MCF 10A (cell line): ENCODE measurements at regions not wholly inside any gene's neighbourhood (a gene's known extent, or its start where the extent isn't known, plus 50 kb on each side); places are given as distances from the start of the nearest gene placed in this dataset.

Source experiments
- BruUV-seq: library from RNA; stranded (reverse); fragments of 400-500 nt; replicated peaks from 2 replicates; lab custom pipeline; 2021; lab: Mats Ljungman, UMichigan
- CTCF ChIA-PET: fragments of 300-600 bp; sonication (Branson Sonifier 250); formaldehyde crosslinking; extraction: SDS; loops from one replicate; lab custom pipeline; 2021; ENCODE audit warnings: antibody characterized with exemption, inconsistent platforms; lab: Yijun Ruan, JAX
- POLR2A ChIA-PET: fragments of 300-600, 350-650 bp; sonication (Branson Sonifier 250); formaldehyde crosslinking; extraction: SDS; loops from one replicate; lab custom pipeline; 2020; ENCODE audit warnings: antibody characterized with exemption, inconsistent platforms; lab: Yijun Ruan, JAX
- DNase-seq: peaks from one replicate; pipeline ENCODE4 v3.0.0-alpha.2; 2018; ENCODE audit not compliant: unreplicated experiment
- H3K27ac Mint-ChIP-seq: one replicate; pipeline ENCODE4 v1.8.0; 2022; ENCODE audit warnings: mild to moderate bottlenecking, low read depth, mixed read lengths; ENCODE audit not compliant: unreplicated experiment
- H3K27me3 Mint-ChIP-seq: one replicate; pipeline ENCODE4 v1.8.0; 2022; ENCODE audit warnings: mixed read lengths; ENCODE audit not compliant: insufficient read depth, unreplicated experiment
- H3K36me3 Mint-ChIP-seq: one replicate; pipeline ENCODE4 v1.8.0; 2022; ENCODE audit warnings: mild to moderate bottlenecking, moderate library complexity, mixed read lengths; ENCODE audit not compliant: insufficient read depth, unreplicated experiment
- H3K4me1 Mint-ChIP-seq: one replicate; pipeline ENCODE4 v1.8.0; 2022; ENCODE audit warnings: mixed read lengths; ENCODE audit not compliant: insufficient read depth, unreplicated experiment
- H3K4me3 Mint-ChIP-seq: one replicate; pipeline ENCODE4 v1.8.0; 2022; ENCODE audit warnings: mild to moderate bottlenecking, moderate library complexity, mixed read lengths; ENCODE audit not compliant: unreplicated experiment
- H3K9me3 Mint-ChIP-seq: one replicate; pipeline ENCODE4 v1.8.0; 2022; ENCODE audit warnings: mixed read lengths; ENCODE audit not compliant: unreplicated experiment
- intact Hi-C: fragments of 100-400 bp; cut with micrococcal nuclease; formaldehyde crosslinking; loops from 2 replicates; pipeline ENCODE4 v1.14.1; 2022
- TF ChIP-seq, protein P1 (sequence below): fragments of 200-600 bp; IDR thresholded peaks from one replicate; pipeline ENCODE4 v1.8.0; 2022; ENCODE audit warnings: antibody characterized with exemption, mild to moderate bottlenecking; ENCODE audit not compliant: unreplicated experiment

DNA sequence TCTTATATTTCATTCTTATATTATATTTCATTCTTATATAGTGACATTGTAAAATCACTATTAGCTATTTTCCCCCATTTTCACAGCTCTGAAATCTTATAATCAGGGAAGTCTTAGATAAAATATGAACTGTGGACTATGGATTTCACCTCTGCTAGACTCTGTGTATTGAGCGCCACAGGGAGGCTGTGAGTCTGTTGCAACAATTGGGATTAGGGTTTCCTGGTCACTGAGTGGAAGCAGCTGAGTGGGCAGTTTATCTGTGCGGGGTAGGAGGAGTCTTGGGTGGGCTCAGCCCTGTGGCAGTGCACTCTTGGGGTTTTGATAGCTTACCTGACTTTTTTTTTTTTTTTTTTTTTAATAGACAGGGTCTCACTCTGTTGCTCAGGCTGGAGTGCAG is 249.5 kb downstream of the PTTG2 start:
- Mint-ChIP-seq H3K9me3 (peaks cover 10% of the 10 kb centered on the region), H3K4me1 (peaks cover 13% of the 10 kb centered on the region), H3K36me3 (no peaks in the 10 kb centered on the region), H3K27me3 (no peaks in the 10 kb centered on the region), H3K4me3 (no peak overlapping the region), H3K27ac (no peak overlapping the region)
- no TSS peak for BruUV-seq
- intact Hi-C loops = no loop called here
- POLR2A ChIA-PET = interaction anchor here (0.9 kb wide), 1 partner anchor 11 kb away, joined by 3 read pairs; no protein-coding TSS in a partner anchor
- CTCF ChIA-PET = interaction anchor here (0.5 to 0.6 kb wide), 2 partner anchors 30 to 33 kb away, joined by 4 read pairs; no protein-coding TSS in a partner anchor
- DNase-seq = no peak
- TF ChIP-seq, protein P1, sequence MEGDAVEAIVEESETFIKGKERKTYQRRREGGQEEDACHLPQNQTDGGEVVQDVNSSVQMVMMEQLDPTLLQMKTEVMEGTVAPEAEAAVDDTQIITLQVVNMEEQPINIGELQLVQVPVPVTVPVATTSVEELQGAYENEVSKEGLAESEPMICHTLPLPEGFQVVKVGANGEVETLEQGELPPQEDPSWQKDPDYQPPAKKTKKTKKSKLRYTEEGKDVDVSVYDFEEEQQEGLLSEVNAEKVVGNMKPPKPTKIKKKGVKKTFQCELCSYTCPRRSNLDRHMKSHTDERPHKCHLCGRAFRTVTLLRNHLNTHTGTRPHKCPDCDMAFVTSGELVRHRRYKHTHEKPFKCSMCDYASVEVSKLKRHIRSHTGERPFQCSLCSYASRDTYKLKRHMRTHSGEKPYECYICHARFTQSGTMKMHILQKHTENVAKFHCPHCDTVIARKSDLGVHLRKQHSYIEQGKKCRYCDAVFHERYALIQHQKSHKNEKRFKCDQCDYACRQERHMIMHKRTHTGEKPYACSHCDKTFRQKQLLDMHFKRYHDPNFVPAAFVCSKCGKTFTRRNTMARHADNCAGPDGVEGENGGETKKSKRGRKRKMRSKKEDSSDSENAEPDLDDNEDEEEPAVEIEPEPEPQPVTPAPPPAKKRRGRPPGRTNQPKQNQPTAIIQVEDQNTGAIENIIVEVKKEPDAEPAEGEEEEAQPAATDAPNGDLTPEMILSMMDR = no peak

DNA sequence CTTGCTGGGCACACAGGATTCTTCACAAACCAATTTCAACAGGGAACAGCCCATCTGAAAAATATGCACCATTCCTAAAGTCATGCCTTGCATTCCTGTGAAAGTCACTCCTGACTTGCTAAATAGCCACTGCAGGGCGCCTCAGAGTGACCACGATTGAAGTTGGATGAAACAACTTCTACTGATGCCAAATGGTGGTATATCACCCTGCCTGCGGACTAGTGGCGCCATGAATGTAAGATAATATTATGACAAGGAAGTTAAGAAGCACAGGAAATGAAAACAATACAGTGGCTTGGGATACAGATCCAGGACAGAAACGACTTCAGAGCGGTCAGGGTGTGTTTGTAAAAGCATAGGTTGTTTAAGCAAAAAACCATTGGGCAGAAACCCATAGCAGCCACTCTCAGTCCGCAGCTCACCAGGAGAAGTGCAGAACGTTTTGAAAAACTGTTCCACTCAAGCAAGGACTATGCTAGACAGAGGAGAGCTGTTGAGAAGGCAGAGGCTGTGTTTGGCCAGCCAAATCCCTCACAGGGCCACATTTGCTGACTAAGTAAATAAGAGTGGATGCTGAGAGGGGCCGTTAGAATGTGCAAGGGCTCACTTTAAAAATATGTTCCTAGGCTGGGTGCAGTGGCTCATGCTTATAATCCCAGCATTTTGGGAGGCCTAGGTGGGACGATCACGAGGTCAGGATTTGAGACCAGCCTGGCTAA is 250.4 kb downstream of the PTTG2 start:
- Mint-ChIP-seq H3K9me3 (peaks cover 10% of the 10 kb centered on the region), H3K36me3 (no peaks in the 10 kb centered on the region), H3K4me3 (no peak overlapping the region), H3K27ac (no peak overlapping the region), H3K4me1 (peaks cover 13% of the 10 kb centered on the region), H3K27me3 (no peaks in the 10 kb centered on the region)
- intact Hi-C loops = no loop called here
- DNase-seq = no peak
- TF ChIP-seq, protein P1 = no peak
- ChIA-PET POLR2A (no interaction called here), CTCF (interaction anchor here (0.6 to 0.7 kb wide), 3 partner anchors 173 to 979 kb away, joined by 3 to 4 read pairs (median 4); no protein-coding TSS in a partner anchor)
- BruUV-seq = no TSS peak

DNA sequence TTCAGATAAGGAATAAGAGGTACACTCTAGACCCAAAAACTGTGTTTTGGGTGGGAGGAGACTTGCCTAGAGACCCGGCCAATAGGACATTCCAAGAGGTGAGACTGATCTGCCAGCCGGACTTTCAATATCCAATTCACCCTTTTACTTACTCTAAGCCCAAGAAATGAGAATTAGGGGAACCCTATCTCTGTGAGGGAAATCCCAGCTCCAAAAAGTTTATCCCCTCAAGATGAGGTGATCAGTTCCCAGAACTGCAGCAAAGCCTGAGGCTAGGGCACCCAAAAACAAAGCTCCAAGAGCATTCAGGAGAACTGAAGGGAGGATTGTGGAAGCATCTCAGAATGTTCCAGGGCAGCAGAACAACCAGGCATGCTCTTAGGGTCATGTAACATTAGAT is 251.7 kb downstream of the PTTG2 start:
- Mint-ChIP-seq H3K27ac (no peak overlapping the region), H3K9me3 (peaks cover 10% of the 10 kb centered on the region), H3K4me3 (no peak overlapping the region), H3K4me1 (peaks cover 13% of the 10 kb centered on the region), H3K27me3 (no peaks in the 10 kb centered on the region), H3K36me3 (no peaks in the 10 kb centered on the region)
- ChIA-PET POLR2A (no interaction called here), CTCF (no interaction called here)
- no peak for DNase-seq
- no TSS peak for BruUV-seq
- intact Hi-C loops = no loop called here
- TF ChIP-seq, protein P1 = no peak

DNA sequence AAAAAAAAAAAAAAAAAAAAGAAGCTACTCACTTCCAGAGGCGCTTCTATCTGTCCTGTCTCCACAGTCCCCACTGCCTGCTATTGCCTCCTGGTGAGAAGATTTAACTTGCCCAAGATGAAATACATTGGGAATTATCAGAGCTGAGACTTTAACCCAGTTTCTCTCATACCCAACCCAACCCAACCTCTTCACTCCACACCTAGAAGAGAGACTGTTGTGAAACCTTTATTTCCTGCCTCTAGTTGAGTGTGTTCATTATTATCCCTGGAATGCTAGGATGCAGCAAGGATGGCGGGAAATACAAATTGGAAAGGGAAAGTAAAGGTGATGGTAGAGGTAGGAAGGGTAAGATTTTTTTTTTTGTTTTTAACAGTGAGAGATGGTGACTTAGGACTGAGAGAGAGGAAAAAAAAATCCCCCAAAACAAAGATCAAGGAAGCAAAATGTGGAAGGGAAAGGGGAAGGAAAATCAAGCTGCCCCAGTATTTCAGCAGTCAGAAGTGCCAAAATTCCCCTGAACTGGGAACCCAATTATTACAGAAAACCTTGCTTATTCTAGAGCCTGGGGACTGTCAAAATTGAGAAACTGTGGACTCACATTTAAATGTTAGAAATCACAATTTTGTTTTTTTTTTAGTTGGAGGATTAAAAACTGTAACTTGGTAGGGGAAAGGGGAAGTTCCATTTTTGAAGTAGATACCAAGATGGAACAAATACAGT is 253.0 kb downstream of the PTTG2 start:
- Mint-ChIP-seq H3K27ac (no peak overlapping the region), H3K4me3 (no peak overlapping the region), H3K4me1 (peaks cover 13% of the 10 kb centered on the region), H3K9me3 (no peaks in the 10 kb centered on the region), H3K27me3 (no peaks in the 10 kb centered on the region), H3K36me3 (no peaks in the 10 kb centered on the region)
- TF ChIP-seq, protein P1 = no peak
- ChIA-PET CTCF (interaction anchor here (0.7 kb wide), 1 partner anchor 286 kb away, joined by 3 read pairs; no protein-coding TSS in a partner anchor), POLR2A (interaction anchor here (0.7 kb wide), 1 partner anchor 11 kb away, joined by 3 read pairs; no protein-coding TSS in a partner anchor)
- no peak for DNase-seq
- intact Hi-C loops = no loop called here
- BruUV-seq = no TSS peak
